ENCODE measurements at regions not wholly inside any gene's neighbourhood (a gene's known extent, or its start where the extent isn't known, plus 50 kb on each side); places are given as distances from the start of the nearest gene placed in this dataset.

GRCh38 chr14:96975116-96975515 lies 177.9 kb downstream of the VRK1 start (continued):
- no peak for TF ChIP-seq ZNF609 (CRISPR knock-in tag; IDR thresholded peaks at IDR 0.05; ENCODE audit: borderline replicate concordance)
- TF ChIP-seq PCBP1 (IDR thresholded peaks at IDR 0.05; ENCODE audit: borderline replicate concordance, low read depth, low read length): no peak
- no peak for TF ChIP-seq NR2F2 (IDR thresholded peaks at IDR 0.05; ENCODE audit: borderline replicate concordance, low read depth)
- TF ChIP-seq KLF12 (CRISPR knock-in tag; IDR thresholded peaks at IDR 0.05; ENCODE audit: borderline replicate concordance): no peak
- TF ChIP-seq POLR2G (IDR thresholded peaks at IDR 0.05; ENCODE audit: low read depth, low read length): no peak
- no peak for TF ChIP-seq ZNF557 (CRISPR knock-in tag; IDR thresholded peaks at IDR 0.05)
- no peak for TF ChIP-seq ZNF597 (CRISPR knock-in tag; IDR thresholded peaks at IDR 0.05)

Measured in HepG2 (cell line).